ENCODE measurements at regions not wholly inside any gene's neighbourhood (a gene's known extent, or its start where the extent isn't known, plus 50 kb on each side); places are given as distances from the start of the nearest gene placed in this dataset.
A peak's percentile ranks its signal among the peaks of the same experiment; 100 is the strongest.

DNA sequence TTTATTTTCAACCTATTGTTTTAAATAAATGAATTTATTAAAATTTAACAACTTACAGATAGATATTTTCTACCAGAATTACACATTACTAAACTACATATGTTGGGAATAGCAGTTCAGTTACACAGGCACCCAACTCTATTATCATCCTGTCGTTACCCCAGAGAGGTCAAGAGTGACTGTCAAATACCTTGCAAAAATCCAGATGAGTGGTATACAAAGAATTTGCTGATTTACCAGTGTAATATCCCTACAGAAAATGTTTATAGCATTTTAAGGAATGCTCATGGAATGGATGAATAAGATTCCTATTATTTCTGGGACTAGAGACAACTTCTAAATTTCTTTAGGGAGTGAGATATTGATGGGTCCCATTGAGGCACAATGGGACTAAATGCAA is 300.7 kb upstream of the RGS18 start:
- no CpG with 5 or more reads among the region's 1 CpG for WGBS (ENCODE audit: insufficient coverage)
- Histone ChIP-seq H3K36me3 (ENCODE audit: control insufficient read depth, insufficient read depth, low read length) (no peaks in the 10 kb centered on the region), H3K9me3 (replicated peaks; ENCODE audit: control insufficient read depth, low read depth, low read length) (no peaks in the 10 kb centered on the region), H3K27me3 (ENCODE audit: control insufficient read depth, insufficient read depth, low read length) (no peaks in the 10 kb centered on the region), H3K4me1 (ENCODE audit: control insufficient read depth, insufficient read depth, low read length) (no peaks in the 10 kb centered on the region), H3K4me3 (ENCODE audit: low read length) (no peak overlapping the region), H3K27ac (ENCODE audit: low read length) (no peak overlapping the region)
- DNase-seq: no peak

DNA sequence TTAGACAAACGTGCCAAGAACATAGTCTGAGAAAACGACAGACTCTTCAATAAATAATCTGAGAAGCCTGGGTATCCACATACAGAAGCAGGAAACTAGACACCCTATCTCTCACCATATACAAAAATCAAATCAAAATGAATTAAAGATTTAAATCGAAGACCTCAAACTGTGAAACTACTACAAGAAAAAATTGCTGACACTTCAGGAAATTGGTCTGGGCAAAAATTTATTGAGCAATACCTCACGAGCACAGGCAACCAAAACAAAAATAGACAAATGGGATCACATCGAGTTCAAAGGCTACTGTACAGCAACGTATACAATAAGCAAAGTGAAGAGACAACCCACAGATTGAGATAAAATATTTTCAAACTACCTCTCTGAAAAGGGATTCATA is 292.8 kb upstream of the RGS18 start:
- Histone ChIP-seq H3K36me3 (ENCODE audit: control insufficient read depth, insufficient read depth, low read length) (no peaks in the 10 kb centered on the region), H3K4me3 (ENCODE audit: low read length) (no peak overlapping the region), H3K27ac (ENCODE audit: low read length) (no peak overlapping the region), H3K27me3 (ENCODE audit: control insufficient read depth, insufficient read depth, low read length) (no peaks in the 10 kb centered on the region), H3K4me1 (ENCODE audit: control insufficient read depth, insufficient read depth, low read length) (no peaks in the 10 kb centered on the region), H3K9me3 (replicated peaks; ENCODE audit: control insufficient read depth, low read depth, low read length) (no peaks in the 10 kb centered on the region)
- WGBS (ENCODE audit: insufficient coverage): 73% methylated on average over 2 of the region's 6 CpGs
- no peak for DNase-seq

GRCh38 chr1:191866155-191866554 is 292.1 kb upstream of the RGS18 start:
- Histone ChIP-seq H3K27ac (ENCODE audit: low read length) (no peak overlapping the region), H3K4me3 (ENCODE audit: low read length) (no peak overlapping the region), H3K36me3 (ENCODE audit: control insufficient read depth, insufficient read depth, low read length) (no peaks in the 10 kb centered on the region), H3K27me3 (ENCODE audit: control insufficient read depth, insufficient read depth, low read length) (no peaks in the 10 kb centered on the region), H3K4me1 (ENCODE audit: control insufficient read depth, insufficient read depth, low read length) (no peaks in the 10 kb centered on the region), H3K9me3 (replicated peaks; ENCODE audit: control insufficient read depth, low read depth, low read length) (no peaks in the 10 kb centered on the region)
- DNase-seq: no peak
- no CpG with 5 or more reads among the region's 2 CpGs for WGBS (ENCODE audit: insufficient coverage)

- Histone ChIP-seq H3K9me3 (replicated peaks; ENCODE audit: control insufficient read depth, low read depth, low read length) (no peaks in the 10 kb centered on the region), H3K27ac (ENCODE audit: low read length) (no peak overlapping the region), H3K27me3 (ENCODE audit: control insufficient read depth, insufficient read depth, low read length) (no peaks in the 10 kb centered on the region), H3K4me3 (ENCODE audit: low read length) (no peak overlapping the region), H3K36me3 (ENCODE audit: control insufficient read depth, insufficient read depth, low read length) (no peaks in the 10 kb centered on the region), H3K4me1 (ENCODE audit: control insufficient read depth, insufficient read depth, low read length) (no peaks in the 10 kb centered on the region)
- WGBS (ENCODE audit: insufficient coverage): no CpG with 5 or more reads among the region's 3 CpGs
- no peak for DNase-seq
These were observed 288.4 kb upstream of the RGS18 start for GRCh38 chr1:191869790-191870312.

- no peak for DNase-seq
- H3K36me3 ChIP-seq (ENCODE audit: control insufficient read depth, insufficient read depth, low read length): no peaks in the 10 kb centered on the region
- no peak overlapping the region for H3K27ac ChIP-seq (ENCODE audit: low read length)
- no peaks in the 10 kb centered on the region for H3K9me3 ChIP-seq (replicated peaks; ENCODE audit: control insufficient read depth, low read depth, low read length)
- H3K4me3 ChIP-seq (ENCODE audit: low read length): no peak overlapping the region
- WGBS (ENCODE audit: insufficient coverage): 80% methylated on average over 1 of the region's 3 CpGs
- H3K4me1 ChIP-seq (ENCODE audit: control insufficient read depth, insufficient read depth, low read length): no peaks in the 10 kb centered on the region
- H3K27me3 ChIP-seq (ENCODE audit: control insufficient read depth, insufficient read depth, low read length): no peaks in the 10 kb centered on the region
These were observed 287.8 kb upstream of the RGS18 start for GRCh38 chr1:191870490-191870889.

- Histone ChIP-seq H3K27ac (ENCODE audit: low read length) (no peak overlapping the region), H3K9me3 (replicated peaks; ENCODE audit: control insufficient read depth, low read depth, low read length) (no peaks in the 10 kb centered on the region), H3K4me3 (ENCODE audit: low read length) (no peak overlapping the region), H3K4me1 (ENCODE audit: control insufficient read depth, insufficient read depth, low read length) (no peaks in the 10 kb centered on the region), H3K36me3 (ENCODE audit: control insufficient read depth, insufficient read depth, low read length) (no peaks in the 10 kb centered on the region), H3K27me3 (ENCODE audit: control insufficient read depth, insufficient read depth, low read length) (no peaks in the 10 kb centered on the region)
- no peak for DNase-seq
- WGBS (ENCODE audit: insufficient coverage): no CpG with 5 or more reads among the region's 1 CpG
These were observed 282.3 kb upstream of the RGS18 start for GRCh38 chr1:191875994-191876393.

GRCh38 chr1:191876631-191877030 is 281.6 kb upstream of the RGS18 start:
- H3K27me3 ChIP-seq (ENCODE audit: control insufficient read depth, insufficient read depth, low read length): no peaks in the 10 kb centered on the region
- no peaks in the 10 kb centered on the region for H3K9me3 ChIP-seq (replicated peaks; ENCODE audit: control insufficient read depth, low read depth, low read length)
- no peaks in the 10 kb centered on the region for H3K4me1 ChIP-seq (ENCODE audit: control insufficient read depth, insufficient read depth, low read length)
- no peak overlapping the region for H3K4me3 ChIP-seq (ENCODE audit: low read length)
- no peak overlapping the region for H3K27ac ChIP-seq (ENCODE audit: low read length)
- DNase-seq: no peak
- H3K36me3 ChIP-seq (ENCODE audit: control insufficient read depth, insufficient read depth, low read length): no peaks in the 10 kb centered on the region
- WGBS (ENCODE audit: insufficient coverage): no CpG with 5 or more reads among the region's 1 CpG

DNA sequence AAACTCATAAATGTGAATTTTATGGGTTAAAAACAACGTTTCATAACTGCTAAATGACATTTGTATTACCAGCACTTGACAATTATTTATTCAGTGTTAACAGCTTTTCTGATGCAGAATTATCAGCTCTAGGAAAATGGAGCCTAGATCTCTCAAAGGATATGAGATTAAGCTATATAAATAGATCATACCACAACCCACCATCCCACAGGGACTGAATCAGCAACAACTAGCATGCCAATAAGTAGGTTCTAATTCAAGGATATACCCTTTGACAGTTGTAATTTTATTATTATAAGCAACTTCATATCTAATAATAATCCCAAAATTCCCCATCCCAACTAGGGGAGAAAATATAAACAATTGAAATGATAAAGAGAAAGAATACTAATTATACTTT is 275.4 kb upstream of the RGS18 start:
- no peak for DNase-seq
- Histone ChIP-seq H3K4me3 (ENCODE audit: low read length) (no peak overlapping the region), H3K36me3 (ENCODE audit: control insufficient read depth, insufficient read depth, low read length) (no peaks in the 10 kb centered on the region), H3K9me3 (replicated peaks; ENCODE audit: control insufficient read depth, low read depth, low read length) (no peaks in the 10 kb centered on the region), H3K27ac (ENCODE audit: low read length) (no peak overlapping the region), H3K4me1 (ENCODE audit: control insufficient read depth, insufficient read depth, low read length) (no peaks in the 10 kb centered on the region), H3K27me3 (ENCODE audit: control insufficient read depth, insufficient read depth, low read length) (no peaks in the 10 kb centered on the region)
- WGBS (ENCODE audit: insufficient coverage): no CpG with 5 or more reads among the region's 1 CpG

DNA sequence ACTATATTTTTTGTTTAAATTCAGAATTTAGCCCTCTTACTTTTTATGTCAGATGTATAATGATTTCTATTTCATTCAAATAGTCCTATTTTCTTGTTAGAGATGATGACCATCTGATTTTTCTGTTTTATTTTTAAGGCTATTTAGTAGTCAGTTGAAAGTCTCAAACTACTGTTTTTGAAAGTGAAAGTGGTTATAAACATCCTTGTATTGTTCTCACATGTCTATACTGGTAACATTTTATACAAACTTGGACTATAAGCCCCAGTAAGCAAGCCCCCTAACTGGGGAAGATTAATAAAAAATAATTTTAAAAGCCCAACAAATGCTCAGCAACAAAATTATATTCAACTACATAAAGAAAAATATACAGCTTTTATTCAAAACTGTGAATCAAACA is 271.3 kb upstream of the RGS18 start:
- Histone ChIP-seq H3K4me1 (ENCODE audit: control insufficient read depth, insufficient read depth, low read length) (no peaks in the 10 kb centered on the region), H3K27ac (ENCODE audit: low read length) (no peak overlapping the region), H3K9me3 (replicated peaks; ENCODE audit: control insufficient read depth, low read depth, low read length) (no peaks in the 10 kb centered on the region), H3K4me3 (ENCODE audit: low read length) (no peak overlapping the region), H3K27me3 (ENCODE audit: control insufficient read depth, insufficient read depth, low read length) (no peaks in the 10 kb centered on the region), H3K36me3 (ENCODE audit: control insufficient read depth, insufficient read depth, low read length) (no peaks in the 10 kb centered on the region)
- DNase-seq: no peak

- Histone ChIP-seq H3K4me3 (ENCODE audit: low read length) (no peak overlapping the region), H3K9me3 (replicated peaks; ENCODE audit: control insufficient read depth, low read depth, low read length) (no peaks in the 10 kb centered on the region), H3K36me3 (ENCODE audit: control insufficient read depth, insufficient read depth, low read length) (no peaks in the 10 kb centered on the region), H3K4me1 (ENCODE audit: control insufficient read depth, insufficient read depth, low read length) (no peaks in the 10 kb centered on the region), H3K27ac (ENCODE audit: low read length) (no peak overlapping the region), H3K27me3 (ENCODE audit: control insufficient read depth, insufficient read depth, low read length) (no peaks in the 10 kb centered on the region)
- peak; percentile 10 for DNase-seq
- 86% methylated on average over 1 of the region's 4 CpGs for WGBS (ENCODE audit: insufficient coverage)
These were observed 269.2 kb upstream of the RGS18 start for GRCh38 chr1:191888996-191889622.

DNA sequence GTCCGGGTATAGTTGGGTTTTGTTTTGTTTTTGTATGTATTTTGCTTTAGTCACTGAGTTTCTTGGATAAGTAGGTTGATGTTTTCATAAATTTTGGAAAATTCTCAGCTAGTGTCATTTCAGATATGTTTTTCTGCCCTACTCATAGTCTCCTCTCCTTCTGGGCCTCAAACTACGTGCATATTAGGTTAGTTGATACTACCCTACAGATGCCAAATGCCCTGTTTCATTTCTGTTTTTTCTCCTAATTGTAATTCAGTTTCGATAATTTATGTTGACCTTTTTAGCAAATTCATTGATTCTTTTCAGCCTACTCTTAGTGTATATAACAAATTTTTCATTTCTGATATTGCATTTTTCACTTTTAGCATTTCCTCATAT is 268.6 kb upstream of the RGS18 start:
- Histone ChIP-seq H3K36me3 (ENCODE audit: control insufficient read depth, insufficient read depth, low read length) (no peaks in the 10 kb centered on the region), H3K27me3 (ENCODE audit: control insufficient read depth, insufficient read depth, low read length) (no peaks in the 10 kb centered on the region), H3K9me3 (replicated peaks; ENCODE audit: control insufficient read depth, low read depth, low read length) (no peaks in the 10 kb centered on the region), H3K4me1 (ENCODE audit: control insufficient read depth, insufficient read depth, low read length) (no peaks in the 10 kb centered on the region), H3K27ac (ENCODE audit: low read length) (no peak overlapping the region), H3K4me3 (ENCODE audit: low read length) (no peak overlapping the region)
- no peak for DNase-seq
- 60% methylated on average over 1 of the region's 3 CpGs for WGBS (ENCODE audit: insufficient coverage)
